GM23338 (cell line): ENCODE measurements at regions not wholly inside any gene's neighbourhood (a gene's known extent, or its start where the extent isn't known, plus 50 kb on each side); places are given as distances from the start of the nearest gene placed in this dataset.

Experiments
- EZH2phosphoT487 ChIP-seq: fragments of 200-600 bp; sonication (generic); IDR thresholded peaks from one replicate; pipeline ENCODE4 v1.8.1; 2018; ENCODE audit warnings: antibody characterized with exemption; ENCODE audit not compliant: unreplicated experiment
- POLR2AphosphoS5 ChIP-seq: IDR thresholded peaks from 2 replicates; pipeline ENCODE4 v1.6.1; 2016; ENCODE audit warnings: antibody characterized with exemption, low read depth
- ZNF114 ChIP-seq: fragments of 250-450 bp; sonication (Bioruptor Pico); IDR thresholded peaks from 2 replicates; pipeline ENCODE4 v1.5.0; 2020; ENCODE audit warnings: mild to moderate bottlenecking, moderate library complexity
- TF ChIP-seq, protein P1 (sequence below), 2 experiments: fragments of 200-600 bp in 1 of 2; sonication (generic) in 1 of 2; conservative IDR thresholded peaks; 2 replicates each; pipeline versions ENCODE4 v1.5.1 to v1.6.1; 2016 to 2017; ENCODE audit warnings: antibody characterized with exemption in 2 of 2, low read depth in 2 of 2, mild to moderate bottlenecking in 2 of 2, moderate library complexity in 1 of 2
- TF ChIP-seq, protein P2 (sequence below): fragments of 250-450 bp; sonication (Bioruptor Pico); IDR thresholded peaks from 2 replicates; pipeline ENCODE4 v1.5.0; 2020; ENCODE audit warnings: mild to moderate bottlenecking, moderate library complexity
- TF ChIP-seq, protein P3 (sequence below): IDR thresholded peaks from one replicate; pipeline ENCODE4 v1.6.1; 2018; ENCODE audit warnings: antibody characterized with exemption; ENCODE audit not compliant: unreplicated experiment

DNA sequence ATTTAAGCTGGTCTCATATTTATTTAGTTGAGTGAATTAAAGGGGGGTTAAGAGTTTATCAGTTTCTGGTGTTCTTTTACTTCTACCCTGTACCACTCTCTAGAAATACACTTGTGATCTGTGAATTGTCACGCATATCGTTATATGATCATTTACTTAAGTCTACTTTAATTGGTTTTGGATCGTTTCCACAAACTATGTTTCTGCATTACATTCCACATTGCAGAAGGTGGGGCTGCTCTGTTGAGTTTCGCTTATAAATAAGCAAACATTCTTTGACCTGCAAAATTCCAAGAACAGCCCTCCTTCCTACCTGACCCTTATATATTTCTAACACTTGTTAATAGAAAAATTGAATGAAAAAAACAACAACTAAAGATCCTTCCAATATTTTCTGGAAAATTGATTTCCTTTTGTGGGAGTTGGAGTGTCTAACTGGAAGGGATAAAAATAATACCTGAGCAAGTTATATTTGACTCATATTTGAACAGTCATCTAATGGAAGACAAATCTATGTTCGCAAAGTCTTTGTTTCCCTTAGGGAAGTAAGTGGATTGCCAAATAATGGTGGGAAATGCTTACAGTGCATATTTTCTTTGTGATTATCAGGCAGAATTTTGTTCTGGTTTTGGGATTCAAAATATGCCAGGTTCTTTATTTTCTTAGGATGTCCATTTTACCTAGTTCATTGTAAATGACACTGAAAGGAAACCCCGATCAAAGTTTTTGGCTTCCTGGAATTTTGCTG, 152.7 kb downstream of the RELL1 start:
- TF ChIP-seq, protein P1, sequence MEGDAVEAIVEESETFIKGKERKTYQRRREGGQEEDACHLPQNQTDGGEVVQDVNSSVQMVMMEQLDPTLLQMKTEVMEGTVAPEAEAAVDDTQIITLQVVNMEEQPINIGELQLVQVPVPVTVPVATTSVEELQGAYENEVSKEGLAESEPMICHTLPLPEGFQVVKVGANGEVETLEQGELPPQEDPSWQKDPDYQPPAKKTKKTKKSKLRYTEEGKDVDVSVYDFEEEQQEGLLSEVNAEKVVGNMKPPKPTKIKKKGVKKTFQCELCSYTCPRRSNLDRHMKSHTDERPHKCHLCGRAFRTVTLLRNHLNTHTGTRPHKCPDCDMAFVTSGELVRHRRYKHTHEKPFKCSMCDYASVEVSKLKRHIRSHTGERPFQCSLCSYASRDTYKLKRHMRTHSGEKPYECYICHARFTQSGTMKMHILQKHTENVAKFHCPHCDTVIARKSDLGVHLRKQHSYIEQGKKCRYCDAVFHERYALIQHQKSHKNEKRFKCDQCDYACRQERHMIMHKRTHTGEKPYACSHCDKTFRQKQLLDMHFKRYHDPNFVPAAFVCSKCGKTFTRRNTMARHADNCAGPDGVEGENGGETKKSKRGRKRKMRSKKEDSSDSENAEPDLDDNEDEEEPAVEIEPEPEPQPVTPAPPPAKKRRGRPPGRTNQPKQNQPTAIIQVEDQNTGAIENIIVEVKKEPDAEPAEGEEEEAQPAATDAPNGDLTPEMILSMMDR (conservative IDR thresholded peaks at IDR 0.05; ENCODE audit: low read depth in 2 of 2), result no peak
- no peak for TF ChIP-seq EZH2phosphoT487
- TF ChIP-seq, protein P2, sequence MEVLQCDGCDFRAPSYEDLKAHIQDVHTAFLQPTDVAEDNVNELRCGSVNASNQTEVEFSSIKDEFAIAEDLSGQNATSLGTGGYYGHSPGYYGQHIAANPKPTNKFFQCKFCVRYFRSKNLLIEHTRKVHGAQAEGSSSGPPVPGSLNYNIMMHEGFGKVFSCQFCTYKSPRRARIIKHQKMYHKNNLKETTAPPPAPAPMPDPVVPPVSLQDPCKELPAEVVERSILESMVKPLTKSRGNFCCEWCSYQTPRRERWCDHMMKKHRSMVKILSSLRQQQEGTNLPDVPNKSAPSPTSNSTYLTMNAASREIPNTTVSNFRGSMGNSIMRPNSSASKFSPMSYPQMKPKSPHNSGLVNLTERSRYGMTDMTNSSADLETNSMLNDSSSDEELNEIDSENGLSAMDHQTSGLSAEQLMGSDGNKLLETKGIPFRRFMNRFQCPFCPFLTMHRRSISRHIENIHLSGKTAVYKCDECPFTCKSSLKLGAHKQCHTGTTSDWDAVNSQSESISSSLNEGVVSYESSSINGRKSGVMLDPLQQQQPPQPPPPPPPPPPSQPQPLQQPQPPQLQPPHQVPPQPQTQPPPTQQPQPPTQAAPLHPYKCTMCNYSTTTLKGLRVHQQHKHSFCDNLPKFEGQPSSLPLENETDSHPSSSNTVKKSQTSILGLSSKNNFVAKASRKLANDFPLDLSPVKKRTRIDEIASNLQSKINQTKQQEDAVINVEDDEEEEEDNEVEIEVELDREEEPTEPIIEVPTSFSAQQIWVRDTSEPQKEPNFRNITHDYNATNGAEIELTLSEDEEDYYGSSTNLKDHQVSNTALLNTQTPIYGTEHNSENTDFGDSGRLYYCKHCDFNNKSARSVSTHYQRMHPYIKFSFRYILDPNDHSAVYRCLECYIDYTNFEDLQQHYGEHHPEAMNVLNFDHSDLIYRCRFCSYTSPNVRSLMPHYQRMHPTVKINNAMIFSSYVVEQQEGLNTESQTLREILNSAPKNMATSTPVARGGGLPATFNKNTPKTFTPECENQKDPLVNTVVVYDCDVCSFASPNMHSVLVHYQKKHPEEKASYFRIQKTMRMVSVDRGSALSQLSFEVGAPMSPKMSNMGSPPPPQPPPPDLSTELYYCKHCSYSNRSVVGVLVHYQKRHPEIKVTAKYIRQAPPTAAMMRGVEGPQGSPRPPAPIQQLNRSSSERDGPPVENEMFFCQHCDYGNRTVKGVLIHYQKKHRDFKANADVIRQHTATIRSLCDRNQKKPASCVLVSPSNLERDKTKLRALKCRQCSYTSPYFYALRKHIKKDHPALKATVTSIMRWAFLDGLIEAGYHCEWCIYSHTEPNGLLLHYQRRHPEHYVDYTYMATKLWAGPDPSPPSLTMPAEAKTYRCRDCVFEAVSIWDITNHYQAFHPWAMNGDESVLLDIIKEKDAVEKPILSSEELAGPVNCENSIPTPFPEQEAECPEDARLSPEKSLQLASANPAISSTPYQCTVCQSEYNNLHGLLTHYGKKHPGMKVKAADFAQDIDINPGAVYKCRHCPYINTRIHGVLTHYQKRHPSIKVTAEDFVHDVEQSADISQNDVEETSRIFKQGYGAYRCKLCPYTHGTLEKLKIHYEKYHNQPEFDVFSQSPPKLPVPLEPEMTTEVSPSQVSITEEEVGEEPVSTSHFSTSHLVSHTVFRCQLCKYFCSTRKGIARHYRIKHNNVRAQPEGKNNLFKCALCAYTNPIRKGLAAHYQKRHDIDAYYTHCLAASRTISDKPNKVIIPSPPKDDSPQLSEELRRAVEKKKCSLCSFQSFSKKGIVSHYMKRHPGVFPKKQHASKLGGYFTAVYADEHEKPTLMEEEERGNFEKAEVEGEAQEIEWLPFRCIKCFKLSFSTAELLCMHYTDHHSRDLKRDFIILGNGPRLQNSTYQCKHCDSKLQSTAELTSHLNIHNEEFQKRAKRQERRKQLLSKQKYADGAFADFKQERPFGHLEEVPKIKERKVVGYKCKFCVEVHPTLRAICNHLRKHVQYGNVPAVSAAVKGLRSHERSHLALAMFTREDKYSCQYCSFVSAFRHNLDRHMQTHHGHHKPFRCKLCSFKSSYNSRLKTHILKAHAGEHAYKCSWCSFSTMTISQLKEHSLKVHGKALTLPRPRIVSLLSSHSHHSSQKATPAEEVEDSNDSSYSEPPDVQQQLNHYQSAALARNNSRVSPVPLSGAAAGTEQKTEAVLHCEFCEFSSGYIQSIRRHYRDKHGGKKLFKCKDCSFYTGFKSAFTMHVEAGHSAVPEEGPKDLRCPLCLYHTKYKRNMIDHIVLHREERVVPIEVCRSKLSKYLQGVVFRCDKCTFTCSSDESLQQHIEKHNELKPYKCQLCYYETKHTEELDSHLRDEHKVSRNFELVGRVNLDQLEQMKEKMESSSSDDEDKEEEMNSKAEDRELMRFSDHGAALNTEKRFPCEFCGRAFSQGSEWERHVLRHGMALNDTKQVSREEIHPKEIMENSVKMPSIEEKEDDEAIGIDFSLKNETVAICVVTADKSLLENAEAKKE (CRISPR knock-in tag), result no peak
- TF ChIP-seq, protein P3, sequence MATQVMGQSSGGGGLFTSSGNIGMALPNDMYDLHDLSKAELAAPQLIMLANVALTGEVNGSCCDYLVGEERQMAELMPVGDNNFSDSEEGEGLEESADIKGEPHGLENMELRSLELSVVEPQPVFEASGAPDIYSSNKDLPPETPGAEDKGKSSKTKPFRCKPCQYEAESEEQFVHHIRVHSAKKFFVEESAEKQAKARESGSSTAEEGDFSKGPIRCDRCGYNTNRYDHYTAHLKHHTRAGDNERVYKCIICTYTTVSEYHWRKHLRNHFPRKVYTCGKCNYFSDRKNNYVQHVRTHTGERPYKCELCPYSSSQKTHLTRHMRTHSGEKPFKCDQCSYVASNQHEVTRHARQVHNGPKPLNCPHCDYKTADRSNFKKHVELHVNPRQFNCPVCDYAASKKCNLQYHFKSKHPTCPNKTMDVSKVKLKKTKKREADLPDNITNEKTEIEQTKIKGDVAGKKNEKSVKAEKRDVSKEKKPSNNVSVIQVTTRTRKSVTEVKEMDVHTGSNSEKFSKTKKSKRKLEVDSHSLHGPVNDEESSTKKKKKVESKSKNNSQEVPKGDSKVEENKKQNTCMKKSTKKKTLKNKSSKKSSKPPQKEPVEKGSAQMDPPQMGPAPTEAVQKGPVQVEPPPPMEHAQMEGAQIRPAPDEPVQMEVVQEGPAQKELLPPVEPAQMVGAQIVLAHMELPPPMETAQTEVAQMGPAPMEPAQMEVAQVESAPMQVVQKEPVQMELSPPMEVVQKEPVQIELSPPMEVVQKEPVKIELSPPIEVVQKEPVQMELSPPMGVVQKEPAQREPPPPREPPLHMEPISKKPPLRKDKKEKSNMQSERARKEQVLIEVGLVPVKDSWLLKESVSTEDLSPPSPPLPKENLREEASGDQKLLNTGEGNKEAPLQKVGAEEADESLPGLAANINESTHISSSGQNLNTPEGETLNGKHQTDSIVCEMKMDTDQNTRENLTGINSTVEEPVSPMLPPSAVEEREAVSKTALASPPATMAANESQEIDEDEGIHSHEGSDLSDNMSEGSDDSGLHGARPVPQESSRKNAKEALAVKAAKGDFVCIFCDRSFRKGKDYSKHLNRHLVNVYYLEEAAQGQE, result no peak
- no peak for TF ChIP-seq ZNF114
- no peak for TF ChIP-seq POLR2AphosphoS5
